K562 (cell line): ENCODE measurements at regions not wholly inside any gene's neighbourhood (a gene's known extent, or its start where the extent isn't known, plus 50 kb on each side); places are given as distances from the start of the nearest gene placed in this dataset.

ENCODE experiments used
- TAF1 ChIP-seq: IDR thresholded peaks from 2 replicates; pipeline ENCODE4 v1.6.1; 2011; ENCODE audit warnings: mild to moderate bottlenecking, low read length, moderate library complexity; ENCODE audit not compliant: insufficient read depth, control insufficient read depth, severe bottlenecking; ENCODE audit errors: extremely low read depth
- TF ChIP-seq, protein P1 (sequence below): fragments of 200-600 bp; sonication (generic); IDR thresholded peaks from one replicate; pipeline ENCODE4 v1.6.1; 2012; ENCODE audit warnings: mild to moderate bottlenecking, low read depth, low read length, inconsistent platforms
- TF ChIP-seq, protein P2 (sequence below): sonication (generic); formaldehyde crosslinking; IDR thresholded peaks from 2 replicates; pipeline ENCODE4 v1.8.1; 2023; ENCODE audit warnings: mild to moderate bottlenecking, missing genetic modification reagents, moderate library complexity

GRCh38 chr9:110093417-110093816 is 114.5 kb downstream of the C9orf152 start (continued):
- TF ChIP-seq, protein P1, sequence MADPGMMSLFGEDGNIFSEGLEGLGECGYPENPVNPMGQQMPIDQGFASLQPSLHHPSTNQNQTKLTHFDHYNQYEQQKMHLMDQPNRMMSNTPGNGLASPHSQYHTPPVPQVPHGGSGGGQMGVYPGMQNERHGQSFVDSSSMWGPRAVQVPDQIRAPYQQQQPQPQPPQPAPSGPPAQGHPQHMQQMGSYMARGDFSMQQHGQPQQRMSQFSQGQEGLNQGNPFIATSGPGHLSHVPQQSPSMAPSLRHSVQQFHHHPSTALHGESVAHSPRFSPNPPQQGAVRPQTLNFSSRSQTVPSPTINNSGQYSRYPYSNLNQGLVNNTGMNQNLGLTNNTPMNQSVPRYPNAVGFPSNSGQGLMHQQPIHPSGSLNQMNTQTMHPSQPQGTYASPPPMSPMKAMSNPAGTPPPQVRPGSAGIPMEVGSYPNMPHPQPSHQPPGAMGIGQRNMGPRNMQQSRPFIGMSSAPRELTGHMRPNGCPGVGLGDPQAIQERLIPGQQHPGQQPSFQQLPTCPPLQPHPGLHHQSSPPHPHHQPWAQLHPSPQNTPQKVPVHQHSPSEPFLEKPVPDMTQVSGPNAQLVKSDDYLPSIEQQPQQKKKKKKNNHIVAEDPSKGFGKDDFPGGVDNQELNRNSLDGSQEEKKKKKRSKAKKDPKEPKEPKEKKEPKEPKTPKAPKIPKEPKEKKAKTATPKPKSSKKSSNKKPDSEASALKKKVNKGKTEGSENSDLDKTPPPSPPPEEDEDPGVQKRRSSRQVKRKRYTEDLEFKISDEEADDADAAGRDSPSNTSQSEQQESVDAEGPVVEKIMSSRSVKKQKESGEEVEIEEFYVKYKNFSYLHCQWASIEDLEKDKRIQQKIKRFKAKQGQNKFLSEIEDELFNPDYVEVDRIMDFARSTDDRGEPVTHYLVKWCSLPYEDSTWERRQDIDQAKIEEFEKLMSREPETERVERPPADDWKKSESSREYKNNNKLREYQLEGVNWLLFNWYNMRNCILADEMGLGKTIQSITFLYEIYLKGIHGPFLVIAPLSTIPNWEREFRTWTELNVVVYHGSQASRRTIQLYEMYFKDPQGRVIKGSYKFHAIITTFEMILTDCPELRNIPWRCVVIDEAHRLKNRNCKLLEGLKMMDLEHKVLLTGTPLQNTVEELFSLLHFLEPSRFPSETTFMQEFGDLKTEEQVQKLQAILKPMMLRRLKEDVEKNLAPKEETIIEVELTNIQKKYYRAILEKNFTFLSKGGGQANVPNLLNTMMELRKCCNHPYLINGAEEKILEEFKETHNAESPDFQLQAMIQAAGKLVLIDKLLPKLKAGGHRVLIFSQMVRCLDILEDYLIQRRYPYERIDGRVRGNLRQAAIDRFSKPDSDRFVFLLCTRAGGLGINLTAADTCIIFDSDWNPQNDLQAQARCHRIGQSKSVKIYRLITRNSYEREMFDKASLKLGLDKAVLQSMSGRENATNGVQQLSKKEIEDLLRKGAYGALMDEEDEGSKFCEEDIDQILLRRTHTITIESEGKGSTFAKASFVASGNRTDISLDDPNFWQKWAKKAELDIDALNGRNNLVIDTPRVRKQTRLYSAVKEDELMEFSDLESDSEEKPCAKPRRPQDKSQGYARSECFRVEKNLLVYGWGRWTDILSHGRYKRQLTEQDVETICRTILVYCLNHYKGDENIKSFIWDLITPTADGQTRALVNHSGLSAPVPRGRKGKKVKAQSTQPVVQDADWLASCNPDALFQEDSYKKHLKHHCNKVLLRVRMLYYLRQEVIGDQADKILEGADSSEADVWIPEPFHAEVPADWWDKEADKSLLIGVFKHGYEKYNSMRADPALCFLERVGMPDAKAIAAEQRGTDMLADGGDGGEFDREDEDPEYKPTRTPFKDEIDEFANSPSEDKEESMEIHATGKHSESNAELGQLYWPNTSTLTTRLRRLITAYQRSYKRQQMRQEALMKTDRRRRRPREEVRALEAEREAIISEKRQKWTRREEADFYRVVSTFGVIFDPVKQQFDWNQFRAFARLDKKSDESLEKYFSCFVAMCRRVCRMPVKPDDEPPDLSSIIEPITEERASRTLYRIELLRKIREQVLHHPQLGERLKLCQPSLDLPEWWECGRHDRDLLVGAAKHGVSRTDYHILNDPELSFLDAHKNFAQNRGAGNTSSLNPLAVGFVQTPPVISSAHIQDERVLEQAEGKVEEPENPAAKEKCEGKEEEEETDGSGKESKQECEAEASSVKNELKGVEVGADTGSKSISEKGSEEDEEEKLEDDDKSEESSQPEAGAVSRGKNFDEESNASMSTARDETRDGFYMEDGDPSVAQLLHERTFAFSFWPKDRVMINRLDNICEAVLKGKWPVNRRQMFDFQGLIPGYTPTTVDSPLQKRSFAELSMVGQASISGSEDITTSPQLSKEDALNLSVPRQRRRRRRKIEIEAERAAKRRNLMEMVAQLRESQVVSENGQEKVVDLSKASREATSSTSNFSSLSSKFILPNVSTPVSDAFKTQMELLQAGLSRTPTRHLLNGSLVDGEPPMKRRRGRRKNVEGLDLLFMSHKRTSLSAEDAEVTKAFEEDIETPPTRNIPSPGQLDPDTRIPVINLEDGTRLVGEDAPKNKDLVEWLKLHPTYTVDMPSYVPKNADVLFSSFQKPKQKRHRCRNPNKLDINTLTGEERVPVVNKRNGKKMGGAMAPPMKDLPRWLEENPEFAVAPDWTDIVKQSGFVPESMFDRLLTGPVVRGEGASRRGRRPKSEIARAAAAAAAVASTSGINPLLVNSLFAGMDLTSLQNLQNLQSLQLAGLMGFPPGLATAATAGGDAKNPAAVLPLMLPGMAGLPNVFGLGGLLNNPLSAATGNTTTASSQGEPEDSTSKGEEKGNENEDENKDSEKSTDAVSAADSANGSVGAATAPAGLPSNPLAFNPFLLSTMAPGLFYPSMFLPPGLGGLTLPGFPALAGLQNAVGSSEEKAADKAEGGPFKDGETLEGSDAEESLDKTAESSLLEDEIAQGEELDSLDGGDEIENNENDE: no peak
- TF ChIP-seq, protein P2, sequence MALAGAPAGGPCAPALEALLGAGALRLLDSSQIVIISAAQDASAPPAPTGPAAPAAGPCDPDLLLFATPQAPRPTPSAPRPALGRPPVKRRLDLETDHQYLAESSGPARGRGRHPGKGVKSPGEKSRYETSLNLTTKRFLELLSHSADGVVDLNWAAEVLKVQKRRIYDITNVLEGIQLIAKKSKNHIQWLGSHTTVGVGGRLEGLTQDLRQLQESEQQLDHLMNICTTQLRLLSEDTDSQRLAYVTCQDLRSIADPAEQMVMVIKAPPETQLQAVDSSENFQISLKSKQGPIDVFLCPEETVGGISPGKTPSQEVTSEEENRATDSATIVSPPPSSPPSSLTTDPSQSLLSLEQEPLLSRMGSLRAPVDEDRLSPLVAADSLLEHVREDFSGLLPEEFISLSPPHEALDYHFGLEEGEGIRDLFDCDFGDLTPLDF (CRISPR knock-in tag): no peak
- no peak for TF ChIP-seq TAF1
- TF ChIP-seq, all 486 proteins: peak for 0
